SK-N-SH treated with all-trans-retinoic acid at 6 μM for 48 hours (cell line): ENCODE measurements at regions not wholly inside any gene's neighbourhood (a gene's known extent, or its start where the extent isn't known, plus 50 kb on each side); places are given as distances from the start of the nearest gene placed in this dataset.
"Not testable (repeated sequence)": the region's sequence is repeated elsewhere in the genome, so short reads cannot be mapped to it uniquely, and the experiment has no call there.

Experiments used
- ATAC-seq: fragments of 200-7000 bp; cut with Tn5 transposase; 3 replicates; pipeline ENCODE4 v1.9.1; 2020; ENCODE audit warnings: mild to moderate bottlenecking, moderate library complexity
- ARNTL ChIP-seq: fragments of 450-650 bp; formaldehyde crosslinking; IDR thresholded peaks from 2 replicates; pipeline ENCODE4 v1.5.0; 2020; ENCODE audit warnings: low read depth, mild to moderate bottlenecking, moderate library complexity, borderline replicate concordance
- BACH2 ChIP-seq: fragments of 250-450 bp; sonication (Bioruptor Pico); IDR thresholded peaks from 2 replicates; pipeline ENCODE4 v1.9.0; 2021; ENCODE audit warnings: mild to moderate bottlenecking, borderline replicate concordance
- CREB5 ChIP-seq: fragments of 250-450 bp; sonication (Bioruptor Pico); IDR thresholded peaks from 2 replicates; pipeline ENCODE4 v1.5.1; 2020; ENCODE audit warnings: low read depth, mild to moderate bottlenecking, moderate library complexity
- CSRNP3 ChIP-seq: fragments of 250-450 bp; sonication (Bioruptor Pico); IDR thresholded peaks from 2 replicates; pipeline ENCODE4 v1.5.1; 2021; ENCODE audit warnings: mild to moderate bottlenecking, moderate library complexity
- GLIS3 ChIP-seq: fragments of 250-450 bp; sonication (Bioruptor Pico); IDR thresholded peaks from 2 replicates; pipeline ENCODE4 v1.5.0; 2020; ENCODE audit warnings: mild to moderate bottlenecking, moderate library complexity
- ISL1 ChIP-seq: fragments of 250-450 bp; sonication (Bioruptor Pico); IDR thresholded peaks from 2 replicates; pipeline ENCODE4 v2.1.2; 2022; ENCODE audit warnings: mild to moderate bottlenecking, moderate library complexity
- OSR1 ChIP-seq: fragments of 250-450 bp; sonication (Bioruptor Pico); IDR thresholded peaks from 2 replicates; pipeline ENCODE4 v1.8.0; 2022; ENCODE audit warnings: moderate library complexity, mild to moderate bottlenecking, inconsistent platforms
- PATZ1 ChIP-seq: fragments of 250-450 bp; sonication (Bioruptor Pico); IDR thresholded peaks from 2 replicates; pipeline ENCODE4 v1.8.0; 2020; ENCODE audit warnings: mild to moderate bottlenecking, moderate library complexity, borderline replicate concordance
- POU6F1 ChIP-seq: fragments of 250-450 bp; sonication (Bioruptor Pico); IDR thresholded peaks from 2 replicates; pipeline ENCODE4 v1.8.0; 2021; ENCODE audit warnings: low read depth, mild to moderate bottlenecking, moderate library complexity, borderline replicate concordance
- RARB ChIP-seq: fragments of 250-450 bp; sonication (Bioruptor Pico); IDR thresholded peaks from 2 replicates; pipeline ENCODE4 v1.8.0; 2021; ENCODE audit warnings: mild to moderate bottlenecking, moderate library complexity
- SNAI2 ChIP-seq: fragments of 250-450 bp; sonication (Bioruptor Pico); IDR thresholded peaks from 2 replicates; pipeline ENCODE4 v1.5.0; 2020; ENCODE audit warnings: mild to moderate bottlenecking, moderate library complexity
- TOX ChIP-seq: fragments of 250-450 bp; sonication (Bioruptor Pico); IDR thresholded peaks from 2 replicates; pipeline ENCODE4 v1.8.0; 2021; ENCODE audit warnings: mild to moderate bottlenecking, moderate library complexity, borderline replicate concordance
- TSHZ2 ChIP-seq: fragments of 250-450 bp; sonication (Bioruptor Pico); IDR thresholded peaks from 2 replicates; pipeline ENCODE4 v1.5.0; 2020; ENCODE audit warnings: mild to moderate bottlenecking, moderate library complexity
- ZFP3 ChIP-seq: fragments of 250-450 bp; sonication (Bioruptor Pico); IDR thresholded peaks from 2 replicates; pipeline ENCODE4 v1.5.0; 2020; ENCODE audit warnings: mild to moderate bottlenecking, moderate library complexity
- ZFP30 ChIP-seq: fragments of 450-650 bp; formaldehyde crosslinking; IDR thresholded peaks from 2 replicates; pipeline ENCODE4 v1.5.0; 2022; ENCODE audit warnings: mild to moderate bottlenecking, moderate library complexity
- ZNF8 ChIP-seq: fragments of 450-650 bp; formaldehyde crosslinking; IDR thresholded peaks from 2 replicates; pipeline ENCODE4 v1.5.0; 2020; ENCODE audit warnings: mild to moderate bottlenecking, moderate library complexity

GRCh38 chr9:89690334-89690912, 85.6 kb downstream of the GADD45G start:
- no peak for ATAC-seq
- TF ChIP-seq ZNF8 (no peak), OSR1 (CRISPR knock-in tag) (no peak), ZFP30 (CRISPR knock-in tag) (no peak), TSHZ2 (no peak), ISL1 (CRISPR knock-in tag) (no peak)

GRCh38 chr9:89695441-89695891, 90.7 kb downstream of the GADD45G start:
- TF ChIP-seq CREB5 (CRISPR knock-in tag) = no peak
- no peak for TF ChIP-seq TOX (CRISPR knock-in tag)
- no peak for TF ChIP-seq CSRNP3 (CRISPR knock-in tag)
- no peak for TF ChIP-seq ZNF8
- TF ChIP-seq PATZ1 (CRISPR knock-in tag) = no peak
- no peak for TF ChIP-seq SNAI2
- no peak for TF ChIP-seq ISL1 (CRISPR knock-in tag)
- TF ChIP-seq RARB (CRISPR knock-in tag) = no peak
- TF ChIP-seq POU6F1 = no peak
- no peak for TF ChIP-seq ARNTL (CRISPR knock-in tag)
- no peak for TF ChIP-seq OSR1 (CRISPR knock-in tag)
- no peak for TF ChIP-seq ZFP3 (CRISPR knock-in tag)
- no peak for TF ChIP-seq BACH2
- TF ChIP-seq GLIS3 (CRISPR knock-in tag) = no peak
- TF ChIP-seq TSHZ2 = no peak
- TF ChIP-seq, all 23 proteins: peak for 0
- ATAC-seq = no peak

- not testable (repeated sequence) for ATAC-seq
Measured at GRCh38 chr9:89695979-89696378, 91.2 kb downstream of the GADD45G start.
